ENCODE measurements at regions not wholly inside any gene's neighbourhood (a gene's known extent, or its start where the extent isn't known, plus 50 kb on each side); places are given as distances from the start of the nearest gene placed in this dataset.

GRCh38 chr5:3023656-3024055, 272.2 kb upstream of the IRX2 start:
- no peak for FAIRE-seq
- Histone ChIP-seq H3K9me3 (replicated peaks; ENCODE audit: control insufficient read depth, insufficient read depth, low read length) (no peaks in the 10 kb centered on the region; the same call in 2 of the 3 replicates), H3K4me2 (ENCODE audit: control insufficient read depth, insufficient read depth) (no peak overlapping the region), H3K36me3 (ENCODE audit: control insufficient read depth in 2 of 2, insufficient read depth in 2 of 2, low read length in 1 of 2) (no peaks in the 10 kb centered on the region), H2AFZ (ENCODE audit: control insufficient read depth, low read depth, low read length) (no peak overlapping the region), H3K4me1 (ENCODE audit: control insufficient read depth, insufficient read depth, low read length) (no peaks in the 10 kb centered on the region), H4K20me1 (ENCODE audit: control insufficient read depth, insufficient read depth) (no peaks in the 10 kb centered on the region), H3K27me3 (replicated peaks in 1 of 2; ENCODE audit: control insufficient read depth in 2 of 2, insufficient read depth in 2 of 2, low read length in 1 of 2) (no peaks in the 10 kb centered on the region), H3K27ac (ENCODE audit: control insufficient read depth, insufficient read depth) (no peak overlapping the region), H3K9ac (ENCODE audit: control insufficient read depth, insufficient read depth, low read length) (no peak overlapping the region), H3K4me3 (no peak overlapping the region), H3K79me2 (ENCODE audit: control insufficient read depth, insufficient read depth, low read length) (no peaks in the 10 kb centered on the region)
- no TSS peak for BruUV-seq (replicated peaks)
- RAD21 ChIA-PET (ENCODE audit: unreplicated experiment) = no interaction called here
- no peak for TF ChIP-seq IKZF1 (conservative IDR thresholded peaks at IDR 0.05)
- CTCF ChIA-PET = no interaction called here
- 43% methylated on average over 12 of the region's 12 CpGs for WGBS (ENCODE audit: insufficient coverage, insufficient replicate concordance, low lambda C conversion rate, missing lambda C conversion rate)
- no peak for DNase-seq (ENCODE audit: low read depth, low spot score)
- no peak for ATAC-seq
- SMC1A ChIA-PET (ENCODE audit: uncharacterized antibody, unreplicated experiment) = no interaction called here
- intact Hi-C loops (cut with micrococcal nuclease; ENCODE audit: unreplicated experiment) (no loop called here), in situ Hi-C loops (cut with MboI) (no loop called here)
- POLR2A ChIA-PET = no interaction called here

GRCh38 chr5:3022665-3023064, 271.2 kb upstream of the IRX2 start:
- Histone ChIP-seq H3K36me3 (ENCODE audit: control insufficient read depth in 2 of 2, insufficient read depth in 2 of 2, low read length in 1 of 2) (no peaks in the 10 kb centered on the region), H4K20me1 (ENCODE audit: control insufficient read depth, insufficient read depth) (no peaks in the 10 kb centered on the region), H3K79me2 (ENCODE audit: control insufficient read depth, insufficient read depth, low read length) (no peaks in the 10 kb centered on the region), H3K9ac (ENCODE audit: control insufficient read depth, insufficient read depth, low read length) (no peak overlapping the region), H3K27ac (ENCODE audit: control insufficient read depth, insufficient read depth) (no peak overlapping the region), H2AFZ (ENCODE audit: control insufficient read depth, low read depth, low read length) (no peak overlapping the region), H3K27me3 (replicated peaks in 1 of 2; ENCODE audit: control insufficient read depth in 2 of 2, insufficient read depth in 2 of 2, low read length in 1 of 2) (no peaks in the 10 kb centered on the region), H3K4me1 (ENCODE audit: control insufficient read depth, insufficient read depth, low read length) (no peaks in the 10 kb centered on the region), H3K4me3 (no peak overlapping the region), H3K4me2 (ENCODE audit: control insufficient read depth, insufficient read depth) (no peak overlapping the region), H3K9me3 (replicated peaks; ENCODE audit: control insufficient read depth, insufficient read depth, low read length) (no peaks in the 10 kb centered on the region; the same call in 2 of the 3 replicates)
- ChIA-PET RAD21 (ENCODE audit: unreplicated experiment) (no interaction called here), CTCF (no interaction called here), POLR2A (no interaction called here), SMC1A (ENCODE audit: uncharacterized antibody, unreplicated experiment) (no interaction called here)
- DNase-seq (ENCODE audit: low read depth, low spot score) (no peak), ATAC-seq (no peak), FAIRE-seq (no peak)
- WGBS (ENCODE audit: insufficient coverage, insufficient replicate concordance, low lambda C conversion rate, missing lambda C conversion rate) = 20% methylated on average over 5 of the region's 5 CpGs
- intact Hi-C loops (cut with micrococcal nuclease; ENCODE audit: unreplicated experiment) (no loop called here), in situ Hi-C loops (cut with MboI) (no loop called here)
- BruUV-seq (replicated peaks) = no TSS peak
- no peak for TF ChIP-seq NRF1 (conservative IDR thresholded peaks at IDR 0.05; ENCODE audit: low read depth, low read length)
- TF ChIP-seq SMAD1 (IDR thresholded peaks at IDR 0.05; ENCODE audit: low read depth, partially characterized antibody) = no peak
- TF ChIP-seq RFX5 (IDR thresholded peaks at IDR 0.05; ENCODE audit: low read depth, low read length) = no peak
- TF ChIP-seq NBN (IDR thresholded peaks at IDR 0.05) = no peak
- TF ChIP-seq REST (IDR thresholded peaks at IDR 0.05; ENCODE audit: low read depth, low read length) = no peak
- no peak for TF ChIP-seq STAT3 (IDR thresholded peaks at IDR 0.05; ENCODE audit: low read depth, low read length)
- no peak for TF ChIP-seq RBBP5 (conservative IDR thresholded peaks at IDR 0.05)
- TF ChIP-seq BMI1 (IDR thresholded peaks at IDR 0.05; ENCODE audit: borderline replicate concordance) = no peak
- no peak for TF ChIP-seq SRF (IDR thresholded peaks at IDR 0.05; ENCODE audit: low read depth in 2 of 2, low read length in 2 of 2)
- no peak for TF ChIP-seq HDAC2 (IDR thresholded peaks at IDR 0.05)
- TF ChIP-seq, protein P1, sequence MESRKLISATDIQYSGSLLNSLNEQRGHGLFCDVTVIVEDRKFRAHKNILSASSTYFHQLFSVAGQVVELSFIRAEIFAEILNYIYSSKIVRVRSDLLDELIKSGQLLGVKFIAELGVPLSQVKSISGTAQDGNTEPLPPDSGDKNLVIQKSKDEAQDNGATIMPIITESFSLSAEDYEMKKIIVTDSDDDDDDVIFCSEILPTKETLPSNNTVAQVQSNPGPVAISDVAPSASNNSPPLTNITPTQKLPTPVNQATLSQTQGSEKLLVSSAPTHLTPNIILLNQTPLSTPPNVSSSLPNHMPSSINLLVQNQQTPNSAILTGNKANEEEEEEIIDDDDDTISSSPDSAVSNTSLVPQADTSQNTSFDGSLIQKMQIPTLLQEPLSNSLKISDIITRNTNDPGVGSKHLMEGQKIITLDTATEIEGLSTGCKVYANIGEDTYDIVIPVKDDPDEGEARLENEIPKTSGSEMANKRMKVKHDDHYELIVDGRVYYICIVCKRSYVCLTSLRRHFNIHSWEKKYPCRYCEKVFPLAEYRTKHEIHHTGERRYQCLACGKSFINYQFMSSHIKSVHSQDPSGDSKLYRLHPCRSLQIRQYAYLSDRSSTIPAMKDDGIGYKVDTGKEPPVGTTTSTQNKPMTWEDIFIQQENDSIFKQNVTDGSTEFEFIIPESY (IDR thresholded peaks at IDR 0.05) = no peak
- no peak for TF ChIP-seq PKNOX1 (IDR thresholded peaks at IDR 0.05)
- no peak for TF ChIP-seq LARP7 (IDR thresholded peaks at IDR 0.05)
- no peak for TF ChIP-seq HDAC6 (IDR thresholded peaks at IDR 0.05; ENCODE audit: unreplicated experiment)
